ENCODE measurements at regions not wholly inside any gene's neighbourhood (a gene's known extent, or its start where the extent isn't known, plus 50 kb on each side); places are given as distances from the start of the nearest gene placed in this dataset.
"Not testable (repeated sequence)": the region's sequence is repeated elsewhere in the genome, so short reads cannot be mapped to it uniquely, and the experiment has no call there.

- TF ChIP-seq KAT7 (CRISPR knock-in tag; IDR thresholded peaks at IDR 0.05; ENCODE audit: borderline replicate concordance); CTCF (IDR thresholded peaks at IDR 0.05); HMGXB4 (CRISPR knock-in tag; IDR thresholded peaks at IDR 0.05): not testable (repeated sequence)
Observed at GRCh38 chr2:234553223-234553622, 56.3 kb upstream of the ARL4C start.

All from WTC11 (cell line).